HUES48 (cell line): ENCODE measurements at regions not wholly inside any gene's neighbourhood (a gene's known extent, or its start where the extent isn't known, plus 50 kb on each side); places are given as distances from the start of the nearest gene placed in this dataset.

ENCODE experiments used
- H3K27ac ChIP-seq: one replicate; pipeline ENCODE4 v1.7.0; 2013; ENCODE audit warnings: low read depth, low read length, inconsistent platforms
- H3K27me3 ChIP-seq: 2 replicates; pipeline ENCODE4 v1.6.1; 2013; ENCODE audit warnings: mild to moderate bottlenecking, low read length; ENCODE audit not compliant: control insufficient read depth, insufficient read depth
- H3K36me3 ChIP-seq: 2 replicates; pipeline ENCODE4 v1.6.1; 2013; ENCODE audit warnings: low read length; ENCODE audit not compliant: control insufficient read depth, insufficient read depth
- H3K4me1 ChIP-seq: 2 replicates; pipeline ENCODE4 v1.6.1; 2013; ENCODE audit warnings: mild to moderate bottlenecking, low read length; ENCODE audit not compliant: control insufficient read depth, insufficient read depth
- H3K4me3 ChIP-seq: 2 replicates; pipeline ENCODE4 v1.5.1; 2013; ENCODE audit warnings: mild to moderate bottlenecking, low read depth, low read length
- H3K9ac ChIP-seq: 2 replicates; pipeline ENCODE4 v1.6.1; 2013; ENCODE audit warnings: mild to moderate bottlenecking, low read depth, low read length, moderate library complexity
- H3K9me3 ChIP-seq: 2 replicates; pipeline ENCODE4 v1.6.1; 2013; ENCODE audit warnings: low read length; ENCODE audit not compliant: control insufficient read depth, insufficient read depth

- Histone ChIP-seq H3K4me1 (no peaks in the 10 kb centered on the region; the same call in 1 of the 2 replicates), H3K9ac (no peak overlapping the region), H3K4me3 (no peak overlapping the region), H3K27ac (no peak overlapping the region), H3K9me3 (no peaks in the 10 kb centered on the region), H3K36me3 (no peaks in the 10 kb centered on the region), H3K27me3 (no peaks in the 10 kb centered on the region)
These were observed 144.6 kb downstream of the FOXL1 start for GRCh38 chr16:86722970-86723369.

GRCh38 chr16:86723689-86724088, 145.3 kb downstream of the FOXL1 start:
- no peaks in the 10 kb centered on the region for H3K27me3 ChIP-seq
- H3K9ac ChIP-seq, result no peak overlapping the region
- H3K4me1 ChIP-seq, result no peaks in the 10 kb centered on the region
- H3K36me3 ChIP-seq, result no peaks in the 10 kb centered on the region
- no peak overlapping the region for H3K27ac ChIP-seq
- no peak overlapping the region for H3K4me3 ChIP-seq
- H3K9me3 ChIP-seq, result no peaks in the 10 kb centered on the region

- H3K9me3 ChIP-seq, result no peaks in the 10 kb centered on the region
- H3K36me3 ChIP-seq, result no peaks in the 10 kb centered on the region
- no peaks in the 10 kb centered on the region; the same call in 1 of the 2 replicates for H3K27me3 ChIP-seq
- no peak overlapping the region for H3K4me3 ChIP-seq
- H3K9ac ChIP-seq, result no peak overlapping the region
- H3K4me1 ChIP-seq, result no peaks in the 10 kb centered on the region
- H3K27ac ChIP-seq, result no peak overlapping the region
These were observed 147.1 kb downstream of the FOXL1 start for GRCh38 chr16:86725401-86725800.

GRCh38 chr16:86726340-86726739, 148.0 kb downstream of the FOXL1 start:
- no peak overlapping the region for H3K4me3 ChIP-seq
- H3K36me3 ChIP-seq, result no peaks in the 10 kb centered on the region
- no peaks in the 10 kb centered on the region; the same call in 1 of the 2 replicates for H3K27me3 ChIP-seq
- no peaks in the 10 kb centered on the region for H3K4me1 ChIP-seq
- no peak overlapping the region for H3K9ac ChIP-seq
- H3K27ac ChIP-seq, result no peak overlapping the region
- H3K9me3 ChIP-seq, result no peaks in the 10 kb centered on the region

GRCh38 chr16:86727131-86727530, 148.8 kb downstream of the FOXL1 start:
- Histone ChIP-seq H3K27me3 (peaks cover 5% of the 10 kb centered on the region; the same call in 1 of the 2 replicates), H3K4me1 (no peaks in the 10 kb centered on the region), H3K27ac (no peak overlapping the region), H3K9ac (no peak overlapping the region), H3K9me3 (no peaks in the 10 kb centered on the region), H3K36me3 (no peaks in the 10 kb centered on the region), H3K4me3 (no peak overlapping the region)

- H3K27me3 ChIP-seq, result peaks cover 8% of the 10 kb centered on the region
- no peaks in the 10 kb centered on the region for H3K9me3 ChIP-seq
- no peak overlapping the region for H3K27ac ChIP-seq
- no peak overlapping the region for H3K9ac ChIP-seq
- peaks cover 4% of the 10 kb centered on the region; the same call in 1 of the 2 replicates for H3K4me1 ChIP-seq
- no peaks in the 10 kb centered on the region for H3K36me3 ChIP-seq
- no peak overlapping the region for H3K4me3 ChIP-seq
These were observed 149.3 kb downstream of the FOXL1 start for GRCh38 chr16:86727632-86728031.

GRCh38 chr16:86729686-86730085, 151.3 kb downstream of the FOXL1 start:
- no peak overlapping the region for H3K27ac ChIP-seq
- peaks cover 24% of the 10 kb centered on the region for H3K4me1 ChIP-seq
- no peak overlapping the region for H3K9ac ChIP-seq
- peaks cover 23% of the 10 kb centered on the region for H3K27me3 ChIP-seq
- no peaks in the 10 kb centered on the region for H3K9me3 ChIP-seq
- no peaks in the 10 kb centered on the region for H3K36me3 ChIP-seq
- no peak overlapping the region for H3K4me3 ChIP-seq

- H3K9ac ChIP-seq, result no peak overlapping the region
- H3K36me3 ChIP-seq, result no peaks in the 10 kb centered on the region
- no peaks in the 10 kb centered on the region for H3K9me3 ChIP-seq
- peaks cover 28% of the 10 kb centered on the region for H3K4me1 ChIP-seq
- no peak overlapping the region for H3K4me3 ChIP-seq
- H3K27ac ChIP-seq, result no peak overlapping the region
- peaks cover 23% of the 10 kb centered on the region for H3K27me3 ChIP-seq
These were observed 151.7 kb downstream of the FOXL1 start for GRCh38 chr16:86730086-86730485.

GRCh38 chr16:86730597-86730996, 152.2 kb downstream of the FOXL1 start:
- Histone ChIP-seq H3K27ac (no peak overlapping the region), H3K9ac (no peak overlapping the region), H3K36me3 (no peaks in the 10 kb centered on the region), H3K9me3 (no peaks in the 10 kb centered on the region), H3K27me3 (peaks cover 23% of the 10 kb centered on the region), H3K4me3 (no peak overlapping the region), H3K4me1 (peaks cover 29% of the 10 kb centered on the region)

- Histone ChIP-seq H3K27me3 (peaks cover 23% of the 10 kb centered on the region), H3K4me1 (peaks cover 29% of the 10 kb centered on the region), H3K27ac (peak overlapping the region; percentile 67), H3K36me3 (no peaks in the 10 kb centered on the region), H3K4me3 (0 out of 2 replicates have a peak overlapping the region, but pooled peaks have one; percentile 14), H3K9me3 (no peaks in the 10 kb centered on the region), H3K9ac (no peak overlapping the region)
These were observed 154.4 kb downstream of the FOXL1 start for GRCh38 chr16:86732621-86733295.

GRCh38 chr16:86733546-86734254, 155.4 kb downstream of the FOXL1 start:
- no peak overlapping the region for H3K9ac ChIP-seq
- H3K9me3 ChIP-seq, result no peaks in the 10 kb centered on the region; the same call in 1 of the 2 replicates
- H3K4me1 ChIP-seq, result peaks cover 29% of the 10 kb centered on the region
- H3K4me3 ChIP-seq, result peak overlapping the region; percentile 43
- H3K36me3 ChIP-seq, result no peaks in the 10 kb centered on the region
- peaks cover 23% of the 10 kb centered on the region for H3K27me3 ChIP-seq
- H3K27ac ChIP-seq, result peak overlapping the region; percentile 67
